ENCODE measurements at regions not wholly inside any gene's neighbourhood (a gene's known extent, or its start where the extent isn't known, plus 50 kb on each side); places are given as distances from the start of the nearest gene placed in this dataset.

DNA sequence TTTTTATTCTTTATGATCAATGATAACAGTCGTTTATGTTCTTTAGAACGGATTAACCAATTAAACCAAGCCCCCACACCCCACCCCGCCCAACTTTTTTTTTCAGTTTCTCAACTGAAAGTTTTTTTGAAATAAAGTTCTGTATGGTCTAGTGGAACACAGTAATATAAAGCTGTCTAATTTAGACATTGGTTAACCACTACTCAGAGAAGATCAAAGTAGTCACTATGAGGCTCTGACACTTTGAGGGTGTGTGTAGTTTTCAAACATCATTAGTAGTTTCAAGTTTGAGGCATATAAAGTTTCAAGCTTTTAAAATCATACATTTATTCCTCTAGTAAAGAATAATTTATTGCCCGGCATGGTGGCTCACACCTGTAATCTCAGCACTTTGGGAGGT lies 413.2 kb downstream of the EFNB2 start:
- no peak overlapping the region for H3K9ac ChIP-seq

DNA sequence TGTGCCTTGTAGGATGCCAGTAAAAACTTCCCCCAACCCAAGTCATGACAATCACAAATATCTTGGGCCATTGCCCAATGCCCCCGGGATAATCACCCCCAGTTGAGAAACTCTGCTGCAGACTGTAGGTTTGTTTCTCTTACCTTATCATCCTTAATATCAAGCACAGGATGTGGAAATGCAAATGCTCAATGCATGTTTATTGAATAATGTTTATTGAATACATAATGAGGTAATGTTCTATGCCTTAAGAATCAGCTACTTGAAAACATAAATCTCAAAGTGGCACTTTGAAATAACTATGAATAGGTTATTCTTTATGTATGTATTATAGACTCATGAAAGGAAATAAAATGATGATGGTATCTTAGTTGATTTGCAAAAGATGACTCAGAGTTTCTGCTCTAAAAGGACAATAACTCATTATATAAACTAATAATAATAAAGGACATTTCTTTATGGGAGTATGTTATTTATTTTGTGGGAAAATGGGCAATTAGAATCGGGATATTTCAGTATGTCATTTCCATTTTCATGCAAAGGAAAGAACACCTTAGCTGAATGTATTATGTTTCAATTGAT lies 414.2 kb downstream of the EFNB2 start:
- Histone ChIP-seq H2AFZ (ENCODE audit: low read depth) (no peak overlapping the region), H3K36me3 (ENCODE audit: insufficient read depth) (no peaks in the 10 kb centered on the region), H4K20me1 (ENCODE audit: insufficient read depth) (no peaks in the 10 kb centered on the region), H3K79me2 (ENCODE audit: insufficient read depth, low read depth) (no peaks in the 10 kb centered on the region), H3K4me2 (no peak overlapping the region), H3K4me1 (ENCODE audit: low read depth, poor library complexity, severe bottlenecking) (no peaks in the 10 kb centered on the region), H3K27me3 (ENCODE audit: insufficient read depth, low read depth) (no peaks in the 10 kb centered on the region), H3K9ac (no peak overlapping the region), H3K27ac (no peak overlapping the region), H3K4me3 (IDR thresholded peaks at IDR 0.05; ENCODE audit: insufficient read depth, low read depth, low read length) (no peak overlapping the region)
- TF ChIP-seq, protein P1, sequence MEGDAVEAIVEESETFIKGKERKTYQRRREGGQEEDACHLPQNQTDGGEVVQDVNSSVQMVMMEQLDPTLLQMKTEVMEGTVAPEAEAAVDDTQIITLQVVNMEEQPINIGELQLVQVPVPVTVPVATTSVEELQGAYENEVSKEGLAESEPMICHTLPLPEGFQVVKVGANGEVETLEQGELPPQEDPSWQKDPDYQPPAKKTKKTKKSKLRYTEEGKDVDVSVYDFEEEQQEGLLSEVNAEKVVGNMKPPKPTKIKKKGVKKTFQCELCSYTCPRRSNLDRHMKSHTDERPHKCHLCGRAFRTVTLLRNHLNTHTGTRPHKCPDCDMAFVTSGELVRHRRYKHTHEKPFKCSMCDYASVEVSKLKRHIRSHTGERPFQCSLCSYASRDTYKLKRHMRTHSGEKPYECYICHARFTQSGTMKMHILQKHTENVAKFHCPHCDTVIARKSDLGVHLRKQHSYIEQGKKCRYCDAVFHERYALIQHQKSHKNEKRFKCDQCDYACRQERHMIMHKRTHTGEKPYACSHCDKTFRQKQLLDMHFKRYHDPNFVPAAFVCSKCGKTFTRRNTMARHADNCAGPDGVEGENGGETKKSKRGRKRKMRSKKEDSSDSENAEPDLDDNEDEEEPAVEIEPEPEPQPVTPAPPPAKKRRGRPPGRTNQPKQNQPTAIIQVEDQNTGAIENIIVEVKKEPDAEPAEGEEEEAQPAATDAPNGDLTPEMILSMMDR (conservative IDR thresholded peaks at IDR 0.05; ENCODE audit: low read depth, low read length) = no peak

More for the DNA sequence above, 413.2 kb downstream of the EFNB2 start:
- no peaks in the 10 kb centered on the region for H3K79me2 ChIP-seq (ENCODE audit: insufficient read depth, low read depth)
- no peaks in the 10 kb centered on the region for H4K20me1 ChIP-seq (ENCODE audit: insufficient read depth)
- TF ChIP-seq, protein P1 (conservative IDR thresholded peaks at IDR 0.05; ENCODE audit: low read depth, low read length) = no peak
- H3K4me2 ChIP-seq = no peak overlapping the region
- H3K4me1 ChIP-seq (ENCODE audit: low read depth, poor library complexity, severe bottlenecking) = no peaks in the 10 kb centered on the region
- H3K36me3 ChIP-seq (ENCODE audit: insufficient read depth) = no peaks in the 10 kb centered on the region
- H3K27ac ChIP-seq = no peak overlapping the region
- H3K27me3 ChIP-seq (ENCODE audit: insufficient read depth, low read depth) = no peaks in the 10 kb centered on the region
- no peak overlapping the region for H3K4me3 ChIP-seq (IDR thresholded peaks at IDR 0.05; ENCODE audit: insufficient read depth, low read depth, low read length)
- H2AFZ ChIP-seq (ENCODE audit: low read depth) = no peak overlapping the region

DNA sequence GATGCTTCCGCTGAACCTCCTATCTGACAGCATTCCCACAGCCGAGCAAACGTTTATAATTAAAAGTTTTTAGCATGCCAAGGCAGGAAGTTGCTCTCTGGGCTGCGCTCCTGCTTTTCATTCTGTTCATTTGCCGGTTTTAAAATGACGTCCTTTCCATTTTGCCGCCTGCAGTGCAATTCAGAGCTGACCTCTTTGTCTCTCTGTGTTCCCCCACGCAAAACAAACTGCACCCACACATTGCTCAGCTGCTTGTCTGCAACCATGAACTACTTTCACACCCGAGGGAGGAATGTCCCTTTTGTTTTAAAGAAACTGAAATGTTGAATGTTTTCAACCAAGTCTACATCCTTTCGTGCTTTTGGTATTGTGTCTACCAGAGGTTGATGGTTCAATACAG lies 416.5 kb downstream of the EFNB2 start:
- Histone ChIP-seq H2AFZ (ENCODE audit: low read depth) (no peak overlapping the region), H3K27me3 (ENCODE audit: insufficient read depth, low read depth) (no peaks in the 10 kb centered on the region), H3K79me2 (ENCODE audit: insufficient read depth, low read depth) (no peaks in the 10 kb centered on the region), H3K4me3 (IDR thresholded peaks at IDR 0.05; ENCODE audit: insufficient read depth, low read depth, low read length) (no peak overlapping the region), H3K27ac (no peak overlapping the region), H3K36me3 (ENCODE audit: insufficient read depth) (no peaks in the 10 kb centered on the region), H4K20me1 (ENCODE audit: insufficient read depth) (no peaks in the 10 kb centered on the region), H3K4me1 (ENCODE audit: low read depth, poor library complexity, severe bottlenecking) (no peaks in the 10 kb centered on the region), H3K4me2 (no peak overlapping the region), H3K9ac (no peak overlapping the region)
- TF ChIP-seq, protein P1 (conservative IDR thresholded peaks at IDR 0.05; ENCODE audit: low read depth, low read length) = no peak

DNA sequence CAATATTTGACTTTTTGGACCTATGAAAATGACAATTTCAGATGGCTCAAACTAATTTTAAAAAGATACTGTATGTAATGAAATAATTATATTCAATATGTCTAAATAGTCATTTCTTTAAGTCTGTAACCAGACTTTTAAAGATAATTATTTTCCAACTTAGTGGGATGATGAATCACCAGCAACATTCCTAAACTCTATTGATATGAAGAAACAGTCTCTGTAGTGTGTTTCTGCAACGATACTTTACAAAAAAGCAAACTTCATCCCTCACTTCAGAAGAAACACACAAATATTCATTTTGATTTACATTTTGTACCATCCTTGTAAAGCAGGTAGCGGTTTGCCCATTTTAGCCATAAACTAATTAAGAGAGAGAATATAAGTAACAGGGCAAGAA lies 417.4 kb downstream of the EFNB2 start:
- TF ChIP-seq, protein P1 (conservative IDR thresholded peaks at IDR 0.05; ENCODE audit: low read depth, low read length) = no peak

More for the DNA sequence above, 417.4 kb downstream of the EFNB2 start:
- Histone ChIP-seq H2AFZ (ENCODE audit: low read depth) (no peak overlapping the region), H3K9ac (no peak overlapping the region), H4K20me1 (ENCODE audit: insufficient read depth) (no peaks in the 10 kb centered on the region), H3K4me2 (no peak overlapping the region), H3K4me1 (ENCODE audit: low read depth, poor library complexity, severe bottlenecking) (no peaks in the 10 kb centered on the region), H3K27me3 (ENCODE audit: insufficient read depth, low read depth) (no peaks in the 10 kb centered on the region), H3K27ac (no peak overlapping the region), H3K36me3 (ENCODE audit: insufficient read depth) (no peaks in the 10 kb centered on the region), H3K4me3 (IDR thresholded peaks at IDR 0.05; ENCODE audit: insufficient read depth, low read depth, low read length) (no peak overlapping the region), H3K79me2 (ENCODE audit: insufficient read depth, low read depth) (no peaks in the 10 kb centered on the region)

Data from KMS-11 (cell line).